ENCODE measurements at regions not wholly inside any gene's neighbourhood (a gene's known extent, or its start where the extent isn't known, plus 50 kb on each side); places are given as distances from the start of the nearest gene placed in this dataset.

DNA sequence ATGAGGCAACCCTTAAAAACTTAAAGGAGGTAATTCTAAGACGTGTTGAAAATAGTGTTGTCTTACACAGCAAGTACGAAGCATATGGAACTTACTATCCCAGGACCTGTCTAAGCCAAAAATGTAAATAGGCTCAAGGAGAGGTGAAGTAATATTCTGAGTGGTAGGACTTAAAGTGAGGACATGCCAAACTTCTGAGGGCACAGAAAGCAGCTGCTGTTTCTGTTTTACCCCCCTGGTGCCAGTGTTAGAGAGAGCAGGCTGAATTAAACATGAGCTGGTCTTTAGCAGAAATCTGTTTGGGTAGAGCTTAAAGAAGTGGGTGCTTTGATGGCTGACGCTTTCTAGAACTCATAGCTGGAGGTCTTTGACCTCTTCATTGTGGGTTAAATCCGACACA is 149.7 kb upstream of the NPHP3 start:
- TF ChIP-seq, protein P1, sequence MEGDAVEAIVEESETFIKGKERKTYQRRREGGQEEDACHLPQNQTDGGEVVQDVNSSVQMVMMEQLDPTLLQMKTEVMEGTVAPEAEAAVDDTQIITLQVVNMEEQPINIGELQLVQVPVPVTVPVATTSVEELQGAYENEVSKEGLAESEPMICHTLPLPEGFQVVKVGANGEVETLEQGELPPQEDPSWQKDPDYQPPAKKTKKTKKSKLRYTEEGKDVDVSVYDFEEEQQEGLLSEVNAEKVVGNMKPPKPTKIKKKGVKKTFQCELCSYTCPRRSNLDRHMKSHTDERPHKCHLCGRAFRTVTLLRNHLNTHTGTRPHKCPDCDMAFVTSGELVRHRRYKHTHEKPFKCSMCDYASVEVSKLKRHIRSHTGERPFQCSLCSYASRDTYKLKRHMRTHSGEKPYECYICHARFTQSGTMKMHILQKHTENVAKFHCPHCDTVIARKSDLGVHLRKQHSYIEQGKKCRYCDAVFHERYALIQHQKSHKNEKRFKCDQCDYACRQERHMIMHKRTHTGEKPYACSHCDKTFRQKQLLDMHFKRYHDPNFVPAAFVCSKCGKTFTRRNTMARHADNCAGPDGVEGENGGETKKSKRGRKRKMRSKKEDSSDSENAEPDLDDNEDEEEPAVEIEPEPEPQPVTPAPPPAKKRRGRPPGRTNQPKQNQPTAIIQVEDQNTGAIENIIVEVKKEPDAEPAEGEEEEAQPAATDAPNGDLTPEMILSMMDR (IDR thresholded peaks at IDR 0.05; ENCODE audit: insufficient read depth, low read length, severe bottlenecking), result no peak
- H3K27me3 ChIP-seq (ENCODE audit: control insufficient read depth, insufficient read depth, low read length), result no peaks in the 10 kb centered on the region
- no peak for DNase-seq (ENCODE audit: low read depth)
- no peak overlapping the region for H3K4me3 ChIP-seq (ENCODE audit: low read depth, low read length)
- no peak for FAIRE-seq
- no peaks in the 10 kb centered on the region for H3K36me3 ChIP-seq (ENCODE audit: control insufficient read depth, insufficient read depth, low read length)

- TF ChIP-seq, protein P1 (IDR thresholded peaks at IDR 0.05; ENCODE audit: insufficient read depth, low read length, severe bottlenecking), result no peak
- no peaks in the 10 kb centered on the region for H3K27me3 ChIP-seq (ENCODE audit: control insufficient read depth, insufficient read depth, low read length)
- DNase-seq (ENCODE audit: low read depth) (no peak), FAIRE-seq (peak; percentile 36)
- H3K36me3 ChIP-seq (ENCODE audit: control insufficient read depth, insufficient read depth, low read length), result no peaks in the 10 kb centered on the region
- no peak overlapping the region for H3K4me3 ChIP-seq (ENCODE audit: low read depth, low read length)
Observed at GRCh38 chr3:132870541-132870940, 148.3 kb upstream of the NPHP3 start.

- H3K27me3 ChIP-seq (ENCODE audit: control insufficient read depth, insufficient read depth, low read length), result no peaks in the 10 kb centered on the region
- DNase-seq (ENCODE audit: low read depth) (peak; percentile 45), FAIRE-seq (no peak)
- TF ChIP-seq, protein P1 (IDR thresholded peaks at IDR 0.05; ENCODE audit: insufficient read depth, low read length, severe bottlenecking), result no peak
- H3K4me3 ChIP-seq (ENCODE audit: low read depth, low read length), result no peak overlapping the region
- no peaks in the 10 kb centered on the region for H3K36me3 ChIP-seq (ENCODE audit: control insufficient read depth, insufficient read depth, low read length)
Observed at GRCh38 chr3:132867956-132868355, 145.7 kb upstream of the NPHP3 start.

DNA sequence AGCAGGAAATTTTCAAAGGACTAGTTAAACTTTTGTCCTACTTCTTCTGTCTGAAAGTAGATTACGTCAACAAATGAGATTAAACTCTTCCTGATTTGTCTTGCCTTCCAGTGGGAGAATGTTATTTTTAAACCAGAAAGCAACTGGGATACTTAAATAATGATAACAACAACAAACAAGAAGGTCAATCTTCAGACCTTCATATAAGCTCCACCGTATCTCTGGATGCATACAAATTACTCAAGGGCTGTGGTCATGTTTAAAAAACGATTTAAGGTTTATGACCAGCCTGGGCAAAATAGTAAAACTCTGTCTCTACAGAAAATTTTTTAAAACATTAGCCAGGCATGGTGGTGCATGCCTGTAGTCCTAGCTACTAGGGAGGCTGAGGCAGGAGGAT is 145.3 kb upstream of the NPHP3 start:
- no peaks in the 10 kb centered on the region for H3K27me3 ChIP-seq (ENCODE audit: control insufficient read depth, insufficient read depth, low read length)
- FAIRE-seq, result no peak
- H3K4me3 ChIP-seq (ENCODE audit: low read depth, low read length), result no peak overlapping the region
- no peaks in the 10 kb centered on the region for H3K36me3 ChIP-seq (ENCODE audit: control insufficient read depth, insufficient read depth, low read length)
- DNase-seq (ENCODE audit: low read depth), result no peak
- TF ChIP-seq, protein P1 (IDR thresholded peaks at IDR 0.05; ENCODE audit: insufficient read depth, low read length, severe bottlenecking), result no peak

GRCh38 chr3:132857317-132857716 is 135.1 kb upstream of the NPHP3 start:
- DNase-seq (ENCODE audit: low read depth) (no peak), FAIRE-seq (no peak)
- Histone ChIP-seq H3K36me3 (ENCODE audit: control insufficient read depth, insufficient read depth, low read length) (no peaks in the 10 kb centered on the region), H3K27me3 (ENCODE audit: control insufficient read depth, insufficient read depth, low read length) (no peaks in the 10 kb centered on the region), H3K4me3 (ENCODE audit: low read depth, low read length) (no peak overlapping the region)
- TF ChIP-seq, protein P1 (IDR thresholded peaks at IDR 0.05; ENCODE audit: insufficient read depth, low read length, severe bottlenecking), result no peak

- no peak overlapping the region for H3K4me3 ChIP-seq (ENCODE audit: low read depth, low read length)
- FAIRE-seq (no peak), DNase-seq (ENCODE audit: low read depth) (no peak)
- TF ChIP-seq, protein P1 (IDR thresholded peaks at IDR 0.05; ENCODE audit: insufficient read depth, low read length, severe bottlenecking), result no peak
- no peaks in the 10 kb centered on the region for H3K36me3 ChIP-seq (ENCODE audit: control insufficient read depth, insufficient read depth, low read length)
- no peaks in the 10 kb centered on the region for H3K27me3 ChIP-seq (ENCODE audit: control insufficient read depth, insufficient read depth, low read length)
Observed at GRCh38 chr3:132854856-132855535, 132.8 kb upstream of the NPHP3 start.

Data from bronchial epithelial cell (primary cell).